DND-41 (cell line): ENCODE measurements at regions not wholly inside any gene's neighbourhood (a gene's known extent, or its start where the extent isn't known, plus 50 kb on each side); places are given as distances from the start of the nearest gene placed in this dataset.

Source experiments
- ATAC-seq: fragments of 200-7000 bp; cut with Tn5 transposase; 3 replicates; pipeline ENCODE4 v1.9.1; 2021; ENCODE audit warnings: low read depth; ENCODE audit not compliant: insufficient read depth
- DNase-seq: peaks from one replicate; pipeline ENCODE4 v3.0.0-alpha.2; 2020
- H2AFZ ChIP-seq: 2 replicates; pipeline ENCODE4 v1.6.0; 2012; ENCODE audit warnings: low read depth, low read length
- H3K27ac ChIP-seq: 2 replicates; pipeline ENCODE4 v1.5.1; 2012; ENCODE audit warnings: low read length, inconsistent platforms
- H3K27me3 ChIP-seq: fragments of 200-600 bp; sonication (generic); 2 replicates; pipeline ENCODE4 v1.6.0; 2012; ENCODE audit warnings: low read length, mild to moderate bottlenecking, inconsistent platforms; ENCODE audit not compliant: insufficient read depth, poor library complexity
- H3K36me3 ChIP-seq: 2 replicates; pipeline ENCODE4 v1.5.1; 2012; ENCODE audit warnings: low read length, inconsistent platforms; ENCODE audit not compliant: insufficient read depth
- H3K4me1 ChIP-seq: 2 replicates; pipeline ENCODE4 v1.5.1; 2012; ENCODE audit warnings: mild to moderate bottlenecking, low read length; ENCODE audit not compliant: insufficient read depth
- H3K4me2 ChIP-seq: 2 replicates; pipeline ENCODE4 v1.6.0; 2012; ENCODE audit warnings: mild to moderate bottlenecking, moderate library complexity, low read length, inconsistent platforms; ENCODE audit not compliant: insufficient read depth
- H3K4me3 ChIP-seq, 2 experiments: fragments of 200-600 bp in 1 of 2; shearing (Covaris generic) in 1 of 2; 2 replicates each; pipeline ENCODE4 v1.5.1; 2012 to 2016; ENCODE audit warnings: inconsistent platforms in 2 of 2, low read length in 2 of 2, mild to moderate bottlenecking in 2 of 2, low read depth in 1 of 2, moderate library complexity in 1 of 2
- H3K79me2 ChIP-seq: 2 replicates; pipeline ENCODE4 v1.6.0; 2012; ENCODE audit warnings: low read length, inconsistent platforms; ENCODE audit not compliant: insufficient read depth
- H3K9ac ChIP-seq: 2 replicates; pipeline ENCODE4 v1.6.0; 2012; ENCODE audit warnings: low read depth, mild to moderate bottlenecking, inconsistent platforms, low read length, moderate library complexity
- H3K9me3 ChIP-seq: 2 replicates; pipeline ENCODE4 v1.5.1; 2012; ENCODE audit warnings: low read length, moderate library complexity, mild to moderate bottlenecking, inconsistent platforms; ENCODE audit not compliant: insufficient read depth, severe bottlenecking
- H4K20me1 ChIP-seq: 2 replicates; pipeline ENCODE4 v1.6.0; 2012; ENCODE audit warnings: low read length; ENCODE audit not compliant: insufficient read depth
- CTCF ChIP-seq: IDR thresholded peaks from 2 replicates; pipeline ENCODE4 v1.5.1; 2012; ENCODE audit warnings: borderline replicate concordance, low read length, moderate library complexity, mild to moderate bottlenecking; ENCODE audit not compliant: poor library complexity, severe bottlenecking; ENCODE audit errors: extremely low read depth
- EZH2 ChIP-seq: IDR thresholded peaks from 3 replicates; pipeline ENCODE4 v1.6.1; 2012; ENCODE audit warnings: borderline replicate concordance, low read depth, mild to moderate bottlenecking, moderate library complexity, low read length, inconsistent platforms; ENCODE audit not compliant: severe bottlenecking

GRCh38 chr10:7488418-7488829 lies 77.6 kb upstream of the SFMBT2 start:
- no peak overlapping the region for H3K4me3 ChIP-seq
- H4K20me1 ChIP-seq = no peaks in the 10 kb centered on the region
- H3K9me3 ChIP-seq = no peaks in the 10 kb centered on the region
- H3K4me1 ChIP-seq = peaks cover 68% of the 10 kb centered on the region
- H3K4me2 ChIP-seq = no peak overlapping the region
- H3K79me2 ChIP-seq = no peaks in the 10 kb centered on the region
- no peak for DNase-seq
- H3K27me3 ChIP-seq = no peaks in the 10 kb centered on the region
- ATAC-seq = no peak
- H3K36me3 ChIP-seq = no peaks in the 10 kb centered on the region
- H2AFZ ChIP-seq = no peak overlapping the region
- TF ChIP-seq EZH2 (no peak), CTCF (no peak)
- no peak overlapping the region for H3K9ac ChIP-seq
- H3K27ac ChIP-seq = no peak overlapping the region

GRCh38 chr10:7487528-7487927 lies 76.7 kb upstream of the SFMBT2 start:
- Histone ChIP-seq H4K20me1 (no peaks in the 10 kb centered on the region), H3K27me3 (no peaks in the 10 kb centered on the region), H3K9me3 (no peaks in the 10 kb centered on the region), H3K4me1 (peaks cover 68% of the 10 kb centered on the region), H3K27ac (no peak overlapping the region), H3K36me3 (no peaks in the 10 kb centered on the region), H3K4me3 (no peak overlapping the region), H3K79me2 (no peaks in the 10 kb centered on the region), H3K9ac (no peak overlapping the region), H2AFZ (no peak overlapping the region), H3K4me2 (no peak overlapping the region)
- TF ChIP-seq CTCF (no peak), EZH2 (no peak)
- ATAC-seq = no peak
- no peak for DNase-seq

DNA sequence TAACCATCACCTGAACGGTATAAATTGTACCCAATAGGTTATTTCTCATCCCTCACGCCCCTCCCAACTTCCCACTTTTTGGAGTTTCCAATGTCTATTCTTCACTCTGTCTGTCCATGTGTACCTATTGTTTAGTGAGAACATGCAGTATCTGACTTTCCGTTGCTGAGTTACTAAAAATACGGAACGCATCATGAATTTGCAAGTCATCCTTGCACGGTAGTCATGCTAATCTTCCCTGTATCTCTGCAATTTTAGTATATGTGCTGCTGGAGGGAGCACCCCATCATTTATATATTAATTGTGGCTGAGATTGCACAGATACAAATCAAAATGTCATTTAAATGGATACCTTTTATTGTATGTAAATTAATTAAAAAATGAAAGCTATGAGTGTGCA lies 75.7 kb upstream of the SFMBT2 start:
- no peak overlapping the region for H2AFZ ChIP-seq
- H3K36me3 ChIP-seq = no peaks in the 10 kb centered on the region
- H3K4me1 ChIP-seq = peaks cover 68% of the 10 kb centered on the region
- no peak overlapping the region for H3K4me2 ChIP-seq
- no peaks in the 10 kb centered on the region for H3K79me2 ChIP-seq
- H4K20me1 ChIP-seq = no peaks in the 10 kb centered on the region
- TF ChIP-seq EZH2 = no peak
- TF ChIP-seq CTCF = no peak
- H3K27me3 ChIP-seq = no peaks in the 10 kb centered on the region
- H3K4me3 ChIP-seq = no peak overlapping the region
- ATAC-seq = no peak
- DNase-seq = no peak
- no peak overlapping the region for H3K27ac ChIP-seq
- no peak overlapping the region for H3K9ac ChIP-seq
- no peaks in the 10 kb centered on the region for H3K9me3 ChIP-seq

DNA sequence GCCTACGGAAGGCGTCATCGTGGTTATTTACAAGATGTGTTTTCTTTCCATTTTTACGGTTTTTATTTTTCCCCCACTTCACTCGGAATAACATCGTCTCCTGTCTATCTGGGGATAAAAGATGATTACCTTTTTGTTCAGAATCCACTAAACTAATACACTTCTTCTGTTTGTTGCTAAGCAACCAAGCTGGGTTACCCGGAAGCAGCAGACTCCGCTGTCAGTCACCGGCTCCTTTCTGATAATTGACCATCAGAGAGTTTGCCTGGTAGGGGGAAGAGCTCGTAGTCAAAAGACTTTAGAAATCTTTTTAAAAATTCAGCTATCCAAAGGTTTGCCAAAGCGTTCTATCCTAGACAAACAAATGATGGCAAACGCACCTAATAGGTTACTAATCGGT lies 75.0 kb upstream of the SFMBT2 start:
- H3K27ac ChIP-seq = peak overlapping the region; percentile 92
- H4K20me1 ChIP-seq = no peaks in the 10 kb centered on the region
- no peak overlapping the region for H3K9ac ChIP-seq
- no peak overlapping the region for H3K4me3 ChIP-seq
- DNase-seq (no peak), ATAC-seq (no peak)
- peaks cover 69% of the 10 kb centered on the region for H3K4me1 ChIP-seq
- no peaks in the 10 kb centered on the region for H3K9me3 ChIP-seq
- H3K79me2 ChIP-seq = no peaks in the 10 kb centered on the region
- H2AFZ ChIP-seq = no peak overlapping the region
- no peak overlapping the region for H3K4me2 ChIP-seq
- no peak for TF ChIP-seq CTCF
- no peak for TF ChIP-seq EZH2
- no peaks in the 10 kb centered on the region for H3K27me3 ChIP-seq
- no peaks in the 10 kb centered on the region for H3K36me3 ChIP-seq
